IMR-90 (cell line): ENCODE measurements at regions not wholly inside any gene's neighbourhood (a gene's known extent, or its start where the extent isn't known, plus 50 kb on each side); places are given as distances from the start of the nearest gene placed in this dataset.
A peak's percentile ranks its signal among the peaks of the same experiment; 100 is the strongest.

Source experiments
- ATAC-seq: fragments of 200-7000 bp; cut with Tn5 transposase; 2 replicates; pipeline ENCODE4 v1.9.1; 2020; ENCODE audit warnings: low read depth, mild to moderate bottlenecking, moderate library complexity
- BruUV-seq: library from RNA; stranded (reverse); fragments of 400-500 nt; replicated peaks from 2 replicates; lab custom pipeline; 2021; lab: Mats Ljungman, UMichigan
- CTCF ChIA-PET: fragments of 300-600 bp; formaldehyde crosslinking; extraction: SDS; loops from one replicate; lab custom pipeline; 2021; ENCODE audit warnings: antibody characterized with exemption; lab: Yijun Ruan, JAX
- POLR2A ChIA-PET: fragments of 300-600 bp; sonication (Branson Sonifier 250); formaldehyde crosslinking; loops from one replicate; lab custom pipeline; 2022; ENCODE audit warnings: antibody characterized with exemption; ENCODE audit not compliant: unreplicated experiment; lab: Charles Lee
- DNase-seq: peaks from one replicate; pipeline ENCODE4 v3.0.0; 2013
- H2AFZ ChIP-seq: replicated peaks from 2 replicates; pipeline ENCODE3; 2013; ENCODE audit warnings: low read length, mild to moderate bottlenecking; ENCODE audit not compliant: poor library complexity
- H2AK5ac ChIP-seq: 2 replicates; pipeline ENCODE4 v1.6.1; 2013; ENCODE audit warnings: low read depth, low read length, inconsistent platforms
- H2AK9ac ChIP-seq: replicated peaks from 2 replicates; pipeline ENCODE3; 2013; ENCODE audit warnings: mild to moderate bottlenecking, low read depth, low read length, moderate library complexity; ENCODE audit not compliant: poor library complexity
- H2BK120ac ChIP-seq: 2 replicates; pipeline ENCODE4 v1.6.1; 2013; ENCODE audit warnings: low read depth, low read length, inconsistent platforms
- H2BK15ac ChIP-seq: 3 replicates; pipeline ENCODE4 v1.6.1; 2013; ENCODE audit warnings: low read depth, low read length, inconsistent platforms
- H2BK20ac ChIP-seq: 2 replicates; pipeline ENCODE4 v1.6.1; 2013; ENCODE audit warnings: low read depth, mild to moderate bottlenecking, inconsistent platforms, low read length, moderate library complexity
- H2BK5ac ChIP-seq: 2 replicates; pipeline ENCODE4 v1.6.1; 2013; ENCODE audit warnings: mild to moderate bottlenecking, low read depth, low read length, inconsistent platforms; ENCODE audit not compliant: poor library complexity, severe bottlenecking
- H3K14ac ChIP-seq: replicated peaks from 2 replicates; pipeline ENCODE4 v1.6.1; 2013; ENCODE audit warnings: low read depth, low read length, inconsistent platforms
- H3K18ac ChIP-seq: 2 replicates; pipeline ENCODE4 v1.6.1; 2013; ENCODE audit warnings: low read depth, low read length, control low read depth
- H3K23ac ChIP-seq: 2 replicates; pipeline ENCODE4 v1.6.1; 2013; ENCODE audit warnings: low read depth, low read length, inconsistent platforms
- H3K27ac ChIP-seq: 2 replicates; pipeline ENCODE4 v1.5.1; 2013; ENCODE audit warnings: mild to moderate bottlenecking, control low read depth, low read length; ENCODE audit not compliant: insufficient read depth
- H3K27me3 ChIP-seq: 2 replicates; pipeline ENCODE4 v1.6.1; 2013; ENCODE audit warnings: low read length; ENCODE audit not compliant: control insufficient read depth, insufficient read depth
- H3K36me3 ChIP-seq: 2 replicates; pipeline ENCODE4 v1.6.1; 2013; ENCODE audit warnings: low read length, mixed read lengths; ENCODE audit not compliant: control insufficient read depth, insufficient read depth
- H3K4ac ChIP-seq: 2 replicates; pipeline ENCODE4 v1.6.1; 2013; ENCODE audit warnings: low read depth, low read length, inconsistent platforms
- H3K4me1 ChIP-seq: 2 replicates; pipeline ENCODE4 v1.6.1; 2013; ENCODE audit warnings: low read length, mixed read lengths; ENCODE audit not compliant: control insufficient read depth, insufficient read depth
- H3K4me2 ChIP-seq: 2 replicates; pipeline ENCODE4 v1.6.1; 2013; ENCODE audit warnings: low read depth, mild to moderate bottlenecking, control low read depth, low read length, moderate library complexity
- H3K4me3 ChIP-seq: 2 replicates; pipeline ENCODE4 v1.5.1; 2013; ENCODE audit warnings: low read depth, mild to moderate bottlenecking, control low read depth, low read length, moderate library complexity; ENCODE audit not compliant: insufficient read depth
- H3K56ac ChIP-seq: 2 replicates; pipeline ENCODE4 v1.6.1; 2013; ENCODE audit warnings: low read length, inconsistent platforms; ENCODE audit not compliant: insufficient read depth; ENCODE audit errors: extremely low read depth
- H3K79me1 ChIP-seq, 2 experiments: 2 replicates each; pipeline ENCODE4 v1.6.1; 2013; ENCODE audit warnings: low read length in 2 of 2, inconsistent platforms in 1 of 2, low read depth in 1 of 2
- H3K9ac ChIP-seq: 2 replicates; pipeline ENCODE4 v1.6.1; 2013; ENCODE audit warnings: low read depth, low read length, control low read depth
- H3K9me1 ChIP-seq: 2 replicates; pipeline ENCODE4 v1.6.1; 2013; ENCODE audit warnings: low read length, inconsistent platforms; ENCODE audit not compliant: insufficient read depth
- H3K9me3 ChIP-seq: 2 replicates; pipeline ENCODE4 v1.6.1; 2013; ENCODE audit warnings: low read length; ENCODE audit not compliant: control insufficient read depth, insufficient read depth
- H4K20me1 ChIP-seq: 2 replicates; pipeline ENCODE4 v1.6.1; 2013; ENCODE audit warnings: low read length, inconsistent platforms; ENCODE audit not compliant: insufficient read depth
- H4K5ac ChIP-seq: 2 replicates; pipeline ENCODE4 v1.6.1; 2013; ENCODE audit warnings: mild to moderate bottlenecking, low read depth, low read length, control low read depth
- H4K8ac ChIP-seq, 2 experiments: 2 replicates each; pipeline ENCODE4 v1.6.1; 2013; ENCODE audit warnings: low read depth in 2 of 2, low read length in 2 of 2, control low read depth in 1 of 2, inconsistent platforms in 1 of 2
- H4K91ac ChIP-seq: 2 replicates; pipeline ENCODE4 v1.6.1; 2013; ENCODE audit warnings: low read depth, low read length, inconsistent platforms; ENCODE audit not compliant: insufficient read depth
- BHLHE40 ChIP-seq: fragments of 150-350 bp; IDR thresholded peaks from 2 replicates; pipeline ENCODE4 v1.6.1; 2016; ENCODE audit warnings: mild to moderate bottlenecking, low read depth, low read length
- CEBPB ChIP-seq: IDR thresholded peaks from 2 replicates; pipeline ENCODE4 v1.6.1; 2012; ENCODE audit warnings: low read depth, low read length, improper control_type of control experiment
- CTCF ChIP-seq: conservative IDR thresholded peaks from 2 replicates; pipeline ENCODE4 v1.5.1; 2012; ENCODE audit warnings: mild to moderate bottlenecking, low read depth, low read length, improper control_type of control experiment
- ELK1 ChIP-seq: fragments of 150-350 bp; IDR thresholded peaks from 2 replicates; pipeline ENCODE4 v1.6.1; 2016; ENCODE audit warnings: low read depth, mild to moderate bottlenecking, low read length, moderate library complexity, borderline replicate concordance
- RAD21 ChIP-seq: IDR thresholded peaks from 2 replicates; pipeline ENCODE4 v1.6.1; 2012; ENCODE audit warnings: low read length, improper control_type of control experiment
- WGBS, 2 experiments: methylation state at CpG; one replicate each; pipeline versions ENCODE4 v1.1.5 to v1.1.7; 2013; ENCODE audit warnings: missing lambda C conversion rate in 2 of 2; ENCODE audit not compliant: insufficient read length in 1 of 2; ENCODE audit errors: extremely low coverage in 2 of 2; 5-methylcytosine and 5-hydroxymethylcytosine counted together
- dilution Hi-C: fragments of 300-500 bp; cut with HindIII; formaldehyde crosslinking; loops from one replicate; pipeline ENCODE4 v1.14.3; 2018; ENCODE audit warnings: low sequenced_read_pairs; ENCODE audit not compliant: unreplicated experiment
- in situ Hi-C: fragments of 300-500 bp; cut with MboI; formaldehyde crosslinking; loops from 3 replicates; pipeline ENCODE4 v1.14.3; 2019; ENCODE audit warnings: low sequenced_read_pairs, inconsistent platforms, mixed read lengths
- intact Hi-C: fragments of 100-400 bp; cut with micrococcal nuclease; formaldehyde crosslinking; loops from 2 replicates; pipeline ENCODE4 v1.10.0; 2022

GRCh38 chrX:8868906-8869305, 67.7 kb upstream of the FAM9A start:
- H3K79me1 ChIP-seq, result no peaks in the 10 kb centered on the region
- peak overlapping the region; percentile 66 for H2BK5ac ChIP-seq
- H3K14ac ChIP-seq, result 0 out of 2 replicates have a peak overlapping the region, but pooled peaks have one; percentile 26
- no peak overlapping the region for H2AFZ ChIP-seq
- peak overlapping the region; percentile 87 for H3K4me2 ChIP-seq
- WGBS, 2 experiments, result no CpG with 5 or more reads among the region's 3 CpGs
- H3K56ac ChIP-seq, result peak overlapping the region; percentile 31; the same call in 1 of the 2 replicates
- no peak for TF ChIP-seq BHLHE40
- no peak for TF ChIP-seq ELK1
- peak; percentile 17 for TF ChIP-seq RAD21
- TF ChIP-seq CEBPB, result no peak
- peak; percentile 48 for TF ChIP-seq CTCF
- no peaks in the 10 kb centered on the region; the same call in 1 of the 2 replicates for H3K9me1 ChIP-seq
- no peak overlapping the region for H3K23ac ChIP-seq
- ChIA-PET POLR2A (no interaction called here), CTCF (interaction anchor here (0.8 kb wide), 1 partner anchor 11 kb away, joined by 3 read pairs; no protein-coding TSS in a partner anchor)
- H3K27ac ChIP-seq, result peak overlapping the region; percentile 81
- no peaks in the 10 kb centered on the region for H3K36me3 ChIP-seq
- H3K18ac ChIP-seq, result peak overlapping the region; percentile 69
- DNase-seq, result peak; percentile 46
- peaks cover 6% of the 10 kb centered on the region for H3K4me1 ChIP-seq
- peak overlapping the region; percentile 27; the same call in 1 of the 2 replicates for H3K4ac ChIP-seq
- H4K91ac ChIP-seq, result peak overlapping the region; percentile 62; the same call in 1 of the 2 replicates
- no peak overlapping the region for H3K4me3 ChIP-seq
- in situ Hi-C loops, result no loop called here
- peak overlapping the region; percentile 83; the same call in 1 of the 3 replicates for H2BK15ac ChIP-seq
- H4K8ac ChIP-seq, result peak overlapping the region; percentile 3 to 56; a peak in 1 of 4 replicates
- H2BK120ac ChIP-seq, result peak overlapping the region; percentile 68; the same call in 1 of the 2 replicates
- H3K9ac ChIP-seq, result peak overlapping the region; percentile 48; the same call in 1 of the 2 replicates
- H2AK9ac ChIP-seq, result no peak overlapping the region
- ATAC-seq, result peak; percentile 74
- no peaks in the 10 kb centered on the region for H3K27me3 ChIP-seq
- H4K5ac ChIP-seq, result peak overlapping the region; percentile 91
- no peaks in the 10 kb centered on the region for H4K20me1 ChIP-seq
- H3K9me3 ChIP-seq, result no peaks in the 10 kb centered on the region
- intact Hi-C loops, result loop anchor here (2.0 to 10.0 kb wide), 3 partner anchors 476 to 814 kb away; no protein-coding TSS in a partner anchor
- dilution Hi-C loops, result no loop called here
- BruUV-seq, result no TSS peak
- peak overlapping the region; percentile 69; the same call in 1 of the 2 replicates for H2BK20ac ChIP-seq
- no peak overlapping the region for H2AK5ac ChIP-seq
